HUES48 (cell line): ENCODE measurements at regions not wholly inside any gene's neighbourhood (a gene's known extent, or its start where the extent isn't known, plus 50 kb on each side); places are given as distances from the start of the nearest gene placed in this dataset.

ENCODE experiments used
- H3K27ac ChIP-seq: one replicate; pipeline ENCODE4 v1.7.0; 2013; ENCODE audit warnings: low read depth, low read length, inconsistent platforms
- H3K27me3 ChIP-seq: 2 replicates; pipeline ENCODE4 v1.6.1; 2013; ENCODE audit warnings: mild to moderate bottlenecking, low read length; ENCODE audit not compliant: control insufficient read depth, insufficient read depth
- H3K36me3 ChIP-seq: 2 replicates; pipeline ENCODE4 v1.6.1; 2013; ENCODE audit warnings: low read length; ENCODE audit not compliant: control insufficient read depth, insufficient read depth
- H3K4me1 ChIP-seq: 2 replicates; pipeline ENCODE4 v1.6.1; 2013; ENCODE audit warnings: mild to moderate bottlenecking, low read length; ENCODE audit not compliant: control insufficient read depth, insufficient read depth
- H3K4me3 ChIP-seq: 2 replicates; pipeline ENCODE4 v1.5.1; 2013; ENCODE audit warnings: mild to moderate bottlenecking, low read depth, low read length
- H3K9ac ChIP-seq: 2 replicates; pipeline ENCODE4 v1.6.1; 2013; ENCODE audit warnings: mild to moderate bottlenecking, low read depth, low read length, moderate library complexity
- H3K9me3 ChIP-seq: 2 replicates; pipeline ENCODE4 v1.6.1; 2013; ENCODE audit warnings: low read length; ENCODE audit not compliant: control insufficient read depth, insufficient read depth

DNA sequence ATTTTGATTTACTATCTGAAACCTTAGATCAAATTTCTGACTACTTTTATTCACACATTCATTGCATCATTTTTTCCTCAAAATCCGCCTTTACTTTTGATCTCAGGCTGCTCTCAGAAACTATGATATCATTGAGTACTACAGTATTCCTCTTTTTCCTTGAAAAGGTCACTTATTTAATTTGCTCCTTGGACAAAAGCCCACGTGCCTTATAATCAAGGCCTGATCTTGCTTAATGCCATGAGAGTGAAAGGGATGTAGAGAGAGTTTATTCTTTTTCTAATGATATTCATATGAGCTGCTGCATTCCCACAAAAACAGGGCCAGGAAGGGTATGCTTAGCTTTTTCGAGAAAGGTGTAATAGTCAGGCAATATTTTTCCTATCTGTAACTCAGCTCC lies 327.0 kb downstream of the ETS1 start:
- Histone ChIP-seq H3K27ac (no peak overlapping the region), H3K27me3 (no peaks in the 10 kb centered on the region), H3K36me3 (no peaks in the 10 kb centered on the region), H3K4me3 (no peak overlapping the region), H3K9ac (no peak overlapping the region), H3K4me1 (0 out of 2 replicates have a peak, but pooled peaks cover 3% of the 10 kb centered on the region), H3K9me3 (no peaks in the 10 kb centered on the region)

DNA sequence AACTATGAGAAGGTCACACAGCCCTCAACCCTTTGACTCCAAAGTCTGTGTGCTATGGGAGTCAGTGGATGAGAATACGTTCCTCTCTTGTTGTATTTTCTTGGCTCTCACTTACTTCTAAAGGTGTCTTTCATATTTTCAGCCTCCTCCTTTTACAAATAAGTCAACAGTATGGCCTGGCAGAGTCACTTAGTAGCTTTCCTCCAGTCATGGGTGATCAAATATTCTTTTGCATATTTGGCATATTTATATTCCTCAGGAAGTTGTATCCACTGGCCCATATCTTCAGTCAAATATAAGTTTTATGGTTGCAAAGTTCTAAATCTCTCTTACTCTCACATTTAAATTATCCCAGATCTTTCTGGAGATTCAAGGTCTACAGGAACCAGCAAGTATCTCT lies 327.5 kb downstream of the ETS1 start:
- Histone ChIP-seq H3K4me1 (0 out of 2 replicates have a peak, but pooled peaks cover 3% of the 10 kb centered on the region), H3K9me3 (no peaks in the 10 kb centered on the region), H3K27me3 (no peaks in the 10 kb centered on the region), H3K27ac (no peak overlapping the region), H3K4me3 (no peak overlapping the region), H3K9ac (no peak overlapping the region), H3K36me3 (no peaks in the 10 kb centered on the region)

DNA sequence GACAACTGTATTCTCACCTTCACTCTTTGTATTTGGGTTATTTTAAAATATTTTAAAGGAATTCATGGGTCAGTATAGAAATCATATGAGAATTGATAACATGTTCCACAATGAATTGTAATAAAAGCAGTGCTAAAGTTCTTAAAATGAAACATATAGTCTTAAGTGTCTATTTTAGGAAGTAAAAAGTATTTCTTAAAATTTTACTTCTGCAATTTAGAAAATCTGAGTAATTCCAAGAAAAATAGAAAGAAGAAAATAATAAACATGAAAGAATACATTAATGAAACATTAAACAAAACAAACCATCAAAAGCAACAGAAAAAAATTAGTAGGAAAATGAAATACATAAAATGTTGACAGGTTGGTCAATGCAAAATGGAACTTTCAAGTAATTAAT lies 332.4 kb downstream of the ETS1 start:
- H3K4me3 ChIP-seq, result no peak overlapping the region
- H3K27me3 ChIP-seq, result no peaks in the 10 kb centered on the region
- H3K4me1 ChIP-seq, result no peaks in the 10 kb centered on the region
- no peaks in the 10 kb centered on the region for H3K9me3 ChIP-seq
- H3K36me3 ChIP-seq, result no peaks in the 10 kb centered on the region
- H3K27ac ChIP-seq, result no peak overlapping the region
- H3K9ac ChIP-seq, result no peak overlapping the region

DNA sequence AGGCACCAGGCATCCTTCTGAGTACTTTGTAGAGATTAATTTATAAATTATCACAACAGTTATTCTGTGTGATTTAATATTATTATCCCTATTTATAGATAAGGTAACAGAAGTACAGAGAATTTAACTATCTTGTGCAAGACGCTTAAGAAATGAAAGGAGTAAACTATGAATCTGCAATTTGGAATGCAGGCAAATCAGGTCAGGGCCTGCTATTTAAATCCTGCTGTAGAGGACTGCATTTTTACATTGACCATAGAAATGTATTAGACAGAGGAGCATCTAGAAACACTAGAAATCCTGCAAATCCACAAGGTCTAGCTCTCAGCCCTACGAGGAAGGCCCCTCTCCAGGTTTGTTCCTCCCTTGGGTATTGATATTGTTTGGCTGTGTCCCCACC lies 336.2 kb downstream of the ETS1 start:
- Histone ChIP-seq H3K27ac (no peak overlapping the region), H3K36me3 (no peaks in the 10 kb centered on the region), H3K4me1 (no peaks in the 10 kb centered on the region), H3K4me3 (no peak overlapping the region), H3K9ac (no peak overlapping the region), H3K9me3 (no peaks in the 10 kb centered on the region), H3K27me3 (no peaks in the 10 kb centered on the region)

DNA sequence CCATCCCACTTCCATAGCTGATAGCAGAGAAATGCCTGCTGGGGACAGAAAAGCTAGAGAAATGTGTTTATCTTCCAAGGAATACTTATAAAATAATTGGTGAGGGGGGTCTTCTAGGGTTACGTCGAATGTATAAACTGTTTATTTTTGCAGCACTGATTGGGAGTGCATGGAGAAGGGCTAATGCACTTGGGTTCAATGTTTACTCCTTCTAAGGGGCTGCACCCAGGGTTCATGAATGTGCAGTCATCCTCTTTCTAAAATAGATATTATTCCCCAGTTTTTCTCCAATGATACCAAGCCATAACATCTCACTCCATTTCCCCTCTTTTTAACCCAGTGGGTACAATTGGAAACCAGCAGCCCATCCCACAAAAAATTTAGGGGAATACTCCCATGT lies 336.9 kb downstream of the ETS1 start:
- Histone ChIP-seq H3K9ac (no peak overlapping the region), H3K27me3 (no peaks in the 10 kb centered on the region), H3K4me1 (no peaks in the 10 kb centered on the region), H3K4me3 (no peak overlapping the region), H3K36me3 (no peaks in the 10 kb centered on the region), H3K27ac (no peak overlapping the region), H3K9me3 (no peaks in the 10 kb centered on the region)

DNA sequence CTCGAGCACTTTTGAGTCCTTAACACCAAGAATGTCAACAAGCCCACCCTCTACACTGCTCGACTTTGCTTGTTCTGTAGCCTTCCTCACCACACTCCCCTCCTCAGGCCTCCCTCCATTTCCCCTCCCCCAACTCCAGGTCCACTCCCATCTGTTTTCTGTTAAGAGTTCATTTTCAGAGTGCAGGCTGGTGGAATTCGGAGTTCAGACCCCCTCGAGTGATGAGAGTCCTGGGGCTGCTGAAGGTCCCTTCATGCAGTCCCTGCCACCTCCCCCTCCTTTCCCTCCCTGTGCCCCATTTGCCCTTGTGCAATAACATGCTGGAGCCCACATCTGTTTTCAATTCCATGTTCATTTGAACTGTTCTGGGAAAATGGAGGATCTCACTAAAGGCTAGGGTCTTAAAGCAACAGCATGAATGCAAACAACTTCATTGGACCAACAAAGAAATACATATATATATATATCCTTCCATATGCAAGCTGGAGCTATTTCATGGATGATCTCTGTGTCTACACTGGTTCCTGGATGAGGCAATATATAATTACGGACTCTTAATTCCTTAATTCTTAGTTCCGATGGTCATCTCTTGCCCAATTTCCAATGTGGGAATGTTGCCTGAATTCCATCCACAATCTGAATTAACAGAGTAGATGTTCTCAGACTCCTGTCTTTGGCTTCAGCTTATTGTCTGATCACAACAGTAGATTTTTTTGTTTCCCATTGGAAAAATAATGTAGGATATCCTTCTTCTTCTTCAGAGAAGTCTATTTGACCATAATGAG lies 340.4 kb downstream of the ETS1 start:
- H3K4me3 ChIP-seq, result no peak overlapping the region

DNA sequence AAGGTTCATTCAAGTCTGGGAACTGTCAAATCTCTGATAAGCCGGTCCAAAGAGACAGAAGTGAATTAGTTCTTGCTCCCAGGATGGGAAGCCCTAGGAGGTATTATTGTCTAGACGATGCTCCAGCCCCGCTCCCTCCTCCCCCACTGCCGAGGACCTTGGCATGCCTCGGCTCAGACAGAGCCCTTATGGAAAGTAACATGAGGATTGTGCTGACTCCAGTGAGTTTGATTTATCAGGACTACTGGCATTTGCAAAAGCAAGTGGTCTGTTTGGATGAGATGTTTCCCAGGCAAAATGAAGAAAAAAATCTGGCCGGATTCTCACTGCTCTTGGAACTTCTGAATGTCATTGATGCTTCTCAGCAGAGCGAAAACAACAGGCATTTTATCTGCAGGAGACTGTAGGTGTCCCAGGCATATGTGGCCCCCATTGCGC lies 341.0 kb downstream of the ETS1 start:
- Histone ChIP-seq H3K9ac (no peak overlapping the region), H3K4me3 (no peak overlapping the region), H3K27me3 (no peaks in the 10 kb centered on the region), H3K9me3 (no peaks in the 10 kb centered on the region), H3K27ac (no peak overlapping the region), H3K4me1 (no peaks in the 10 kb centered on the region), H3K36me3 (no peaks in the 10 kb centered on the region)

More for the DNA sequence above, 340.4 kb downstream of the ETS1 start:
- no peak overlapping the region for H3K27ac ChIP-seq
- H3K9ac ChIP-seq, result no peak overlapping the region
- no peaks in the 10 kb centered on the region for H3K9me3 ChIP-seq
- no peaks in the 10 kb centered on the region for H3K36me3 ChIP-seq
- no peaks in the 10 kb centered on the region for H3K27me3 ChIP-seq
- no peaks in the 10 kb centered on the region for H3K4me1 ChIP-seq

DNA sequence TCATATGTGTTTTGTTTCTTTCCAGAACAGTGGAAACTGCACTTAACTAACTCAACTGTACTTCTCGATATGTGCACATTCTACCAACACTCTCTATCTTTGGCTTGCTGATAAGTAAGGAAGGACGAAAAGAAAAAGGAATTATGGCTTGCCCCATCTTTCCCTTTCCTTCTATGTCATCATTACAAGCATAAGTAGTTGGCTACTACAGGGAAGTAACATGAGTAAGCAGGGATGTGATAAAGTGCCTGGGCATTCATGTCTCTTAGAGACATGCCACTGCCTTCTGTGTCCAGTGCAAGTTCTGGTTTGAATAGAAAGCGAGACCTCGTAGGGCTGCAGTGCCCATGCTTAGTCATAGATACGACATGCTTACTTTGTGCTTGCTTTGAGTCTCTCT lies 342.5 kb downstream of the ETS1 start:
- no peak overlapping the region for H3K9ac ChIP-seq
- H3K27ac ChIP-seq, result no peak overlapping the region
- no peaks in the 10 kb centered on the region for H3K36me3 ChIP-seq

DNA sequence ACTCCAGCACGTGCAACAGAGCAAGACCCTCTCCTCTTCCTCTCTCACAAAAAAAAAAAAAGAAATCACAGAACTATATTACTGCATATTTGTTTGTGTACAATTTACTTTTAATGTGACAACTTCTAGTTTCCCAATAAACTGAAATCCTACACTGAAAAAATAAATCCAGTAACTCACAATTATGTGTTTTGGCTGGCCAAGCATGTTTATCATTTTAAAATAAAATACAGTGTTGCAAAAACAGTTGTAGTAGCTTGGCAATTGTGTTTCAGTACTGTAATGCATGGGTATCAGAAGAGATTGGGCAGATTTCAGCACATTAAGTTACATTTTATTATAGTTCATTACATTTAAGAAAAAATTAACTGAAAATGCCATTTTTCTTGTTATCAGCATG lies 344.9 kb downstream of the ETS1 start:
- no peaks in the 10 kb centered on the region for H3K9me3 ChIP-seq
- no peak overlapping the region for H3K27ac ChIP-seq
- H3K4me1 ChIP-seq, result no peaks in the 10 kb centered on the region
- H3K27me3 ChIP-seq, result no peaks in the 10 kb centered on the region
- no peak overlapping the region for H3K4me3 ChIP-seq
- no peak overlapping the region for H3K9ac ChIP-seq
- no peaks in the 10 kb centered on the region for H3K36me3 ChIP-seq

More for the DNA sequence above, 342.5 kb downstream of the ETS1 start:
- no peak overlapping the region for H3K4me3 ChIP-seq
- no peaks in the 10 kb centered on the region for H3K9me3 ChIP-seq
- H3K27me3 ChIP-seq, result no peaks in the 10 kb centered on the region
- H3K4me1 ChIP-seq, result no peaks in the 10 kb centered on the region

DNA sequence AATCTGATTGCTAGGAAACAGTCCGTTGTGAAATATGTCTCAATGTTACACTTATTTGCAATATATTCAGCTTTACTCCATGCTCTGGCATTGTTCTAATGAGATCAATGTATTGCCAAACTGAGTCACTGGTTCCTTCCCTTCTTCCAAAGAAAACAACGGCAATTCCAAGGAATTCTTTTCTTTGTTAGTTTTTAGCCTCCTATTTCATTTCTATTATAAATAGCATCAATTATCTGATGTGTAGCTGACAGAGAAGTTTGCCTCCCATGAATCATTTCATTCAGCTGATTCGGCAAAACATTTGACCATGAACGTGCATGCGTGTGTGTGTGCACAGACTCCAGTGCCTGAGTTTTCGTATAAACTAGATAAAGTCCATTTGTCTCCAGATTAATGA lies 346.8 kb downstream of the ETS1 start:
- H3K27ac ChIP-seq, result no peak overlapping the region
- H3K36me3 ChIP-seq, result no peaks in the 10 kb centered on the region
- H3K9ac ChIP-seq, result no peak overlapping the region
- no peaks in the 10 kb centered on the region for H3K27me3 ChIP-seq
- H3K4me1 ChIP-seq, result no peaks in the 10 kb centered on the region
- H3K9me3 ChIP-seq, result no peaks in the 10 kb centered on the region
- no peak overlapping the region for H3K4me3 ChIP-seq

DNA sequence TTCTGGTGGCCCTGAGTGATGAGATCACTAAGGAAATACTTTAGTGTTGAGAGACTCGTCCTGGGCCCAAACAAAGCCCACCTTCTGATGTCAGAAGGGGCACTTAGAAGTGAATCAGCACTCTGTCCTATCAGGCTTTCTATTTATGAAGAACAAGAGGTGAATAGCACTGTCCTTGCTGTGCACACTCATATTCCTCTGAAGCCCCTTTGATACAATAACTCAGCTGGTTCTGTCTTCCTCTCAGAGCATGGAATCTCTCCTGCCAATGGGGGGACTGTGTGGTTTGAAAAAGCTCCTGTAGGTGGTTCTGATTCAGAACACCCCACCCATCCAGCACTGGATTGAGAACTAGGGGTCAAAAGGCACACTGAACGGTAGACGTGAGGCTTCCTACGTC lies 348.1 kb downstream of the ETS1 start:
- H3K9me3 ChIP-seq, result no peaks in the 10 kb centered on the region
- H3K27me3 ChIP-seq, result no peaks in the 10 kb centered on the region
- H3K9ac ChIP-seq, result no peak overlapping the region
- H3K27ac ChIP-seq, result no peak overlapping the region
- no peaks in the 10 kb centered on the region for H3K4me1 ChIP-seq
- no peak overlapping the region for H3K4me3 ChIP-seq
- no peaks in the 10 kb centered on the region for H3K36me3 ChIP-seq
